Type B pancreatic cell (in vitro differentiated cells): ENCODE measurements at regions not wholly inside any gene's neighbourhood (a gene's known extent, or its start where the extent isn't known, plus 50 kb on each side); places are given as distances from the start of the nearest gene placed in this dataset.

Source experiments
- DNase-seq: peaks from one replicate; pipeline ENCODE4 v3.0.0; 2021; ENCODE audit warnings: mixed read lengths; ENCODE audit not compliant: unreplicated experiment; ENCODE audit errors: extremely low spot score
- H3K27ac Mint-ChIP-seq: 2 replicates; pipeline ENCODE4 v1.8.0; 2021; ENCODE audit warnings: mild to moderate bottlenecking, mixed read lengths
- H3K27me3 Mint-ChIP-seq: 2 replicates; pipeline ENCODE4 v1.8.0; 2021; ENCODE audit warnings: mixed read lengths
- H3K36me3 Mint-ChIP-seq: 2 replicates; pipeline ENCODE4 v1.8.0; 2021; ENCODE audit warnings: mixed read lengths
- H3K4me1 Mint-ChIP-seq: one replicate; pipeline ENCODE4 v1.8.0; 2021; ENCODE audit warnings: mixed read lengths; ENCODE audit not compliant: unreplicated experiment
- H3K4me3 Mint-ChIP-seq: 2 replicates; pipeline ENCODE4 v1.8.0; 2021; ENCODE audit warnings: mild to moderate bottlenecking, mixed read lengths
- H3K9me3 Mint-ChIP-seq: 2 replicates; pipeline ENCODE4 v1.8.0; 2021; ENCODE audit warnings: mixed read lengths
- CTCF ChIP-seq: fragments of 200-600 bp; sonication (generic); conservative IDR thresholded peaks from 2 replicates; pipeline ENCODE4 v1.5.0; 2021; ENCODE audit warnings: antibody characterized with exemption, mild to moderate bottlenecking

GRCh38 chrX:91079342-91080114, 355.1 kb upstream of the PABPC5 start:
- H3K4me1 Mint-ChIP-seq, result peaks cover 7% of the 10 kb centered on the region

GRCh38 chrX:91080822-91081221, 353.8 kb upstream of the PABPC5 start:
- DNase-seq, result no peak
- no peaks in the 10 kb centered on the region for H3K9me3 Mint-ChIP-seq
- no peak overlapping the region for H3K4me3 Mint-ChIP-seq
- H3K36me3 Mint-ChIP-seq, result no peaks in the 10 kb centered on the region
- no peak for TF ChIP-seq CTCF
- no peak overlapping the region for H3K27ac Mint-ChIP-seq
- H3K4me1 Mint-ChIP-seq, result peaks cover 7% of the 10 kb centered on the region
- H3K27me3 Mint-ChIP-seq, result no peaks in the 10 kb centered on the region

More at GRCh38 chrX:91079342-91080114, 355.1 kb upstream of the PABPC5 start:
- Mint-ChIP-seq H3K27ac (no peak overlapping the region), H3K4me3 (no peak overlapping the region), H3K36me3 (no peaks in the 10 kb centered on the region), H3K9me3 (no peaks in the 10 kb centered on the region), H3K27me3 (no peaks in the 10 kb centered on the region)
- no peak for DNase-seq
- no peak for TF ChIP-seq CTCF

- TF ChIP-seq CTCF, result no peak
- Mint-ChIP-seq H3K4me1 (peaks cover 7% of the 10 kb centered on the region), H3K27me3 (no peaks in the 10 kb centered on the region), H3K27ac (no peak overlapping the region), H3K4me3 (no peak overlapping the region), H3K36me3 (no peaks in the 10 kb centered on the region), H3K9me3 (no peaks in the 10 kb centered on the region)
- no peak for DNase-seq
These were observed 352.8 kb upstream of the PABPC5 start for GRCh38 chrX:91081873-91082272.

GRCh38 chrX:91108761-91109160, 325.9 kb upstream of the PABPC5 start:
- Mint-ChIP-seq H3K4me3 (no peak overlapping the region), H3K4me1 (no peaks in the 10 kb centered on the region), H3K9me3 (no peaks in the 10 kb centered on the region), H3K27me3 (no peaks in the 10 kb centered on the region), H3K36me3 (no peaks in the 10 kb centered on the region), H3K27ac (no peak overlapping the region)
- TF ChIP-seq CTCF, result no peak
- no peak for DNase-seq

- H3K36me3 Mint-ChIP-seq, result no peaks in the 10 kb centered on the region
- no peak for TF ChIP-seq CTCF
- H3K4me3 Mint-ChIP-seq, result no peak overlapping the region
- H3K4me1 Mint-ChIP-seq, result peaks cover 23% of the 10 kb centered on the region
- DNase-seq, result no peak
- H3K9me3 Mint-ChIP-seq, result peaks cover 5% of the 10 kb centered on the region
- H3K27me3 Mint-ChIP-seq, result no peaks in the 10 kb centered on the region
- no peak overlapping the region for H3K27ac Mint-ChIP-seq
These were observed 312.4 kb upstream of the PABPC5 start for GRCh38 chrX:91122151-91122694.
